Glutamatergic neuron (in vitro differentiated cells): ENCODE measurements at regions not wholly inside any gene's neighbourhood (a gene's known extent, or its start where the extent isn't known, plus 50 kb on each side); places are given as distances from the start of the nearest gene placed in this dataset.

Experiments
- DNase-seq: peaks from one replicate; pipeline ENCODE4 v3.0.0; 2022
- H3K27ac Mint-ChIP-seq: one replicate; pipeline ENCODE4 v1.8.0; 2020; ENCODE audit warnings: mild to moderate bottlenecking, mixed read lengths, inconsistent platforms; ENCODE audit not compliant: unreplicated experiment
- H3K27me3 Mint-ChIP-seq: one replicate; pipeline ENCODE4 v1.8.0; 2020; ENCODE audit warnings: mild to moderate bottlenecking, moderate library complexity, mixed read lengths, inconsistent platforms; ENCODE audit not compliant: unreplicated experiment
- H3K36me3 Mint-ChIP-seq: one replicate; pipeline ENCODE4 v1.8.0; 2020; ENCODE audit warnings: mild to moderate bottlenecking, mixed read lengths, inconsistent platforms; ENCODE audit not compliant: unreplicated experiment
- H3K4me1 Mint-ChIP-seq: one replicate; pipeline ENCODE4 v1.8.0; 2020; ENCODE audit warnings: mild to moderate bottlenecking, low read depth, mixed read lengths, inconsistent platforms; ENCODE audit not compliant: unreplicated experiment
- H3K4me3 Mint-ChIP-seq: one replicate; pipeline ENCODE4 v1.8.0; 2020; ENCODE audit warnings: mild to moderate bottlenecking, mixed read lengths, inconsistent platforms; ENCODE audit not compliant: unreplicated experiment
- H3K9me3 Mint-ChIP-seq: one replicate; pipeline ENCODE4 v1.8.0; 2020; ENCODE audit warnings: mild to moderate bottlenecking, moderate library complexity, mixed read lengths, inconsistent platforms; ENCODE audit not compliant: unreplicated experiment
- CTCF ChIP-seq: fragments of 200-600 bp; sonication (generic); IDR thresholded peaks from one replicate; pipeline ENCODE4 v1.5.0; 2021; ENCODE audit not compliant: partially characterized antibody, unreplicated experiment

- TF ChIP-seq CTCF, result no peak
- no peaks in the 10 kb centered on the region for H3K36me3 Mint-ChIP-seq
- no peak for DNase-seq
- H3K9me3 Mint-ChIP-seq, result no peaks in the 10 kb centered on the region
- no peaks in the 10 kb centered on the region for H3K4me1 Mint-ChIP-seq
- H3K27me3 Mint-ChIP-seq, result peaks cover 2% of the 10 kb centered on the region
- H3K4me3 Mint-ChIP-seq, result no peak overlapping the region
- no peak overlapping the region for H3K27ac Mint-ChIP-seq
These were observed 114.9 kb upstream of the SORCS3 start for GRCh38 chr10:104526188-104526587.

- H3K27ac Mint-ChIP-seq, result no peak overlapping the region
- H3K36me3 Mint-ChIP-seq, result no peaks in the 10 kb centered on the region
- H3K4me3 Mint-ChIP-seq, result no peak overlapping the region
- TF ChIP-seq CTCF, result no peak
- DNase-seq, result no peak
- peaks cover 2% of the 10 kb centered on the region for H3K27me3 Mint-ChIP-seq
- H3K9me3 Mint-ChIP-seq, result no peaks in the 10 kb centered on the region
- no peaks in the 10 kb centered on the region for H3K4me1 Mint-ChIP-seq
These were observed 114.1 kb upstream of the SORCS3 start for GRCh38 chr10:104527013-104527412.

DNA sequence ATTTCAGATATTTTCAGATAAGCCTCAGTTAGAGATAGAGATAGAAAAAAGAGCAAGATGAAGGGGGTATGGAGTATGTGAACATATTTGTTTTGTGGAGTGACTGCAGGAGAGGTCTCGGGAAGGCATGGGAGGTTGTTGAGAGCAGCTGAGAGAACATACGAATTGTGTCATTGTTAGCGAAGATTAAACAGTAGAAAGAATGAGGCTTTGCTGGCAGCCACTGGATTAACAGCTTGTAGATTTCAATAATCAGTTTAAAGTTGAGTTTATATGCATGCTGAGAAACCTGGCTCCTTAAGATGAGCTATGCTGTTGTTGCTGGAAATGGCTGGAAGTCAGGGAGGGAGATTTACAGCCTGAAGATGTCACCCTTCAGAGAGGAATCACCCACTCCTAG lies 100.9 kb upstream of the SORCS3 start:
- DNase-seq, result no peak
- TF ChIP-seq CTCF, result no peak
- Mint-ChIP-seq H3K4me1 (peaks cover 3% of the 10 kb centered on the region), H3K9me3 (peaks cover 4% of the 10 kb centered on the region), H3K27me3 (peaks cover 5% of the 10 kb centered on the region), H3K36me3 (no peaks in the 10 kb centered on the region), H3K27ac (no peak overlapping the region), H3K4me3 (no peak overlapping the region)

GRCh38 chr10:104541820-104542219 lies 99.3 kb upstream of the SORCS3 start:
- H3K27ac Mint-ChIP-seq, result no peak overlapping the region
- TF ChIP-seq CTCF, result no peak
- H3K36me3 Mint-ChIP-seq, result no peaks in the 10 kb centered on the region
- peaks cover 3% of the 10 kb centered on the region for H3K4me1 Mint-ChIP-seq
- no peak for DNase-seq
- H3K27me3 Mint-ChIP-seq, result peaks cover 5% of the 10 kb centered on the region
- H3K4me3 Mint-ChIP-seq, result no peak overlapping the region
- peaks cover 4% of the 10 kb centered on the region for H3K9me3 Mint-ChIP-seq

GRCh38 chr10:104546336-104546735 lies 94.8 kb upstream of the SORCS3 start:
- H3K36me3 Mint-ChIP-seq, result no peaks in the 10 kb centered on the region

More at GRCh38 chr10:104546336-104546735, 94.8 kb upstream of the SORCS3 start:
- Mint-ChIP-seq H3K27ac (no peak overlapping the region), H3K4me1 (peaks cover 3% of the 10 kb centered on the region), H3K4me3 (no peak overlapping the region), H3K27me3 (peaks cover 3% of the 10 kb centered on the region), H3K9me3 (peaks cover 1% of the 10 kb centered on the region)
- no peak for TF ChIP-seq CTCF
- no peak for DNase-seq
